ENCODE measurements at regions not wholly inside any gene's neighbourhood (a gene's known extent, or its start where the extent isn't known, plus 50 kb on each side); places are given as distances from the start of the nearest gene placed in this dataset.
"Not testable (repeated sequence)": the region's sequence is repeated elsewhere in the genome, so short reads cannot be mapped to it uniquely, and the experiment has no call there.

- no peak for DNase-seq (ENCODE audit: low read depth)
- no peak for TF ChIP-seq CTCF (conservative IDR thresholded peaks at IDR 0.05; ENCODE audit: low read depth, low read length)
- H3K4me3 ChIP-seq (ENCODE audit: low read depth, low read length) = no peak overlapping the region
Observed at GRCh38 chrX:51155566-51155965, 177.1 kb upstream of the NUDT10 start.

GRCh38 chrX:51158231-51158630 lies 174.4 kb upstream of the NUDT10 start:
- no peak for TF ChIP-seq CTCF (conservative IDR thresholded peaks at IDR 0.05; ENCODE audit: low read depth, low read length)
- H3K4me3 ChIP-seq (ENCODE audit: low read depth, low read length) = no peak overlapping the region
- DNase-seq (ENCODE audit: low read depth) = no peak

- not testable (repeated sequence) for H3K4me3 ChIP-seq (ENCODE audit: low read depth, low read length); DNase-seq (ENCODE audit: low read depth)
Observed at GRCh38 chrX:51159378-51159777, 173.2 kb upstream of the NUDT10 start.

- no peak overlapping the region for H3K4me3 ChIP-seq (ENCODE audit: low read depth, low read length)
- DNase-seq (ENCODE audit: low read depth) = no peak
- no peak for TF ChIP-seq CTCF (conservative IDR thresholded peaks at IDR 0.05; ENCODE audit: low read depth, low read length)
Observed at GRCh38 chrX:51163730-51164129, 168.9 kb upstream of the NUDT10 start.

DNA sequence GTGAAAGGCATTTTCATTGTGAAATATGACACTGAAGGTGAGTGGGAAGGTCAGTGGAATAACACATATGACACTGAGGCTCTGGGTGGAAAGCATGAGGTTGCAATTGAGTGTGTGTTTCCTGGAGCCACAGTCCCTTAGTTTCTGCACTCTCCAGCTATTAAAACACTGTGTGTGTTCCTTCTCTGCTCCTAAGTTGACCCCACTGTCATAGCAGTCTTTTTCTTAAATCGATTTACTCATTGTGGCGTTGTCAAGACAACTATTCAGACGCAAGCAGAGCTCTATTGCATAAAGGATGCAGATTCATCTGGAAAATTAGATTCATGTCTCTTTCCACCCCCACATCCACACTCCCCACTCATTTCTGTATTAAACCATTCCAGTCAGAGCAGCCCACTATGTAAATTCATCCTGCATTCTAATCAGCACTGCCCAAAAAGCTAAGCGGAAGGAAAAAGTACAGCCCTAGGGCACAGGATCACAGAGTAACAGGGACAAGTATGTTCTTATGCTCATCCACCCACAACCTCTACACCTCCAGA lies 154.2 kb upstream of the NUDT10 start:
- not testable (repeated sequence) for DNase-seq (ENCODE audit: low read depth); H3K4me3 ChIP-seq (ENCODE audit: low read depth, low read length)

GRCh38 chrX:51179805-51180204 lies 152.8 kb upstream of the NUDT10 start:
- not testable (repeated sequence) for DNase-seq (ENCODE audit: low read depth); H3K4me3 ChIP-seq (ENCODE audit: low read depth, low read length)

DNA sequence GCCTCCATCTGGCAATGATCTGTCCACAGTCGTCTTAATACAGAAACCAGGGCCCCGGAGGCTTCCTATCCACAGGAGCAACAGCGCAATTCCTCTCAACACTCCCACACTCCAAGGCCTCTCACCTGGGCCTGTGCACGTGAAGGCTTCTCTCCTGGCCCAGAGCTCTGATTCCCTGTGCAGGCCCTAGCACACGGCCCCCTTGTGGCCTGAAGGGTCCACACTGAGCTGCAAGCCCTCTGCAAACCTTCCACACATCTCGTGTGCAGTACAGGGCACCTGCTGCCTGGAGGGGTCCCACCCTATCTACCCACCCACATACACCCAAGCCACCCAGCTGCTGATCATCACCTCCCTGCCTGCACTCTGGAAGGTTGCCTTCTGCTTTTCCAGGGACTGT lies 150.1 kb upstream of the NUDT10 start:
- DNase-seq (ENCODE audit: low read depth) = no peak
- TF ChIP-seq CTCF (conservative IDR thresholded peaks at IDR 0.05; ENCODE audit: low read depth, low read length) = no peak
- H3K4me3 ChIP-seq (ENCODE audit: low read depth, low read length) = no peak overlapping the region

DNA sequence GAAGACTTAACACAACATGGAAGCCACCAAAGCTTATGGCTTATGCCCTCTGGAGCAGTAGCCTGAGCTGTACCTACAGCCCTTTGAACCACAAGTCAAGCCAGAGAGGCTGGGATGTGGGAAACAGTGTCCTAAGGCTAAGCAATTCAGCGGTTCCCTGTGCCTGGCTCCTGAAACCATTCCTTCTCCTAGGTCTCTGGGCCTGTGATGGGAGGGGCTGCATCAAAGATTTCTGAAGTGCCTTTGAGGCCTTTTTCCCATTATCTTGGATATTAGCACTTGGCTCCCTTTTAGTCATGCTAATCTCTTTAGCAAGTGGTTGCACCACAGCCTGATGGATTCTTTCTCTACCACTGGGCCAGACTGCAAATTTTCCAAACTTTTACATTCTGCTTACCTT lies 140.5 kb upstream of the NUDT10 start:
- DNase-seq (ENCODE audit: low read depth) = no peak
- H3K4me3 ChIP-seq (ENCODE audit: low read depth, low read length) = no peak overlapping the region
- TF ChIP-seq CTCF (conservative IDR thresholded peaks at IDR 0.05; ENCODE audit: low read depth, low read length) = no peak

- DNase-seq (ENCODE audit: low read depth) = no peak
- no peak overlapping the region for H3K4me3 ChIP-seq (ENCODE audit: low read depth, low read length)
- no peak for TF ChIP-seq CTCF (conservative IDR thresholded peaks at IDR 0.05; ENCODE audit: low read depth, low read length)
Observed at GRCh38 chrX:51215266-51215665, 117.4 kb upstream of the NUDT10 start.
